ENCODE measurements at regions not wholly inside any gene's neighbourhood (a gene's known extent, or its start where the extent isn't known, plus 50 kb on each side); places are given as distances from the start of the nearest gene placed in this dataset.

DNA sequence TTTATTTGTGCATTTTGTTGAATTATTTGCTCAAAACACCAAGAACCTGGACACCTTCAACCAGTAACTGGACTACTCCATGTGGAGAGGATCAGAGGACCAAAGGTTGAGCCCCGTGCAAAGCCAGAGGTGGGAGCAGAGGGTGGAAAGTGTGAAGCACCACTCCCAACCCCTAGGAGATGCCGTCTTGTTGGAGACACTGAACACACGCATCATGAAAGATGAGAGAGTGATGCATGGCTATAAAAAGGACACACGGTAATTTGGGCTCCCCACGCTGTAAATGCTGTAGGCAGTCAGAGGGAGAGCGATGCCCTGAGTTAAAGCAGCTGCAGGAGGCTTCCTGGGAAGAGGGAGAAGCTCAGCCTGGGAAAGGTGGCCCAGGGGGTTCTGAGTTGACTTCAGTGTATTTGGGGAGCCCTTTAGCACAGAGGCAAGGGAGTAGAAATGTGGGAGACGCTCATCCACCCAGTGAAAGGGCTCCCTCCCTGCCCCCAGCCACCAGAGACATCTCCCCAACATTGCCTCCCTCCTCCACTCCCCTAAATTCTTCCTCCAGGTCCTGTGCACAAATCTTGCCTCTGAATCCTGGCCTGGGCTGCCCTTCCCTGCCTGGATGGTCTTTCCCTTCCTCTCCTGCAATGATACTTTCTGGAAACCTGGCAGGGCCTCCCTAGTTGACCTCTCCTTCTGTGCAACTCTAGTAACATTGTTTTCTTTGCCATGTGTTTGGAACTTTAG, 55.8 kb upstream of the IYD start:
- TF ChIP-seq, protein P1, sequence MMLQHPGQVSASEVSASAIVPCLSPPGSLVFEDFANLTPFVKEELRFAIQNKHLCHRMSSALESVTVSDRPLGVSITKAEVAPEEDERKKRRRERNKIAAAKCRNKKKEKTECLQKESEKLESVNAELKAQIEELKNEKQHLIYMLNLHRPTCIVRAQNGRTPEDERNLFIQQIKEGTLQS (CRISPR knock-in tag; conservative IDR thresholded peaks at IDR 0.05) = no peak
- TF ChIP-seq TP53 (CRISPR knock-in tag; IDR thresholded peaks at IDR 0.05) (no peak), SMAD3 (CRISPR knock-in tag; IDR thresholded peaks at IDR 0.05; ENCODE audit: borderline replicate concordance) (no peak), FOXP4 (CRISPR knock-in tag; IDR thresholded peaks at IDR 0.05) (no peak), CTCF (IDR thresholded peaks at IDR 0.05) (no peak), NFYB (CRISPR knock-in tag; conservative IDR thresholded peaks at IDR 0.05; ENCODE audit: low read depth) (no peak), E2F4 (CRISPR knock-in tag; IDR thresholded peaks at IDR 0.05; ENCODE audit: borderline replicate concordance, low read depth) (no peak)
